Upper lobe of left lung (tissue), 4 donors: ENCODE measurements at regions not wholly inside any gene's neighbourhood (a gene's known extent, or its start where the extent isn't known, plus 50 kb on each side); places are given as distances from the start of the nearest gene placed in this dataset.

Experiments used
- CTCF ChIP-seq, 6 experiments: fragments of 450-650 bp in 4 of 6; fragments of 200-600 bp in 2 of 6; sonication (generic) in 2 of 6; IDR thresholded peaks; one replicate each; pipeline ENCODE4 v1.5.1; 2016 to 2019; ENCODE audit warnings: antibody characterized with exemption in 6 of 6
- EP300 ChIP-seq, 4 donors: sonication (generic); formaldehyde crosslinking; IDR thresholded peaks; one replicate each; pipeline ENCODE4 v1.5.1; 2017; ENCODE audit warnings: antibody characterized with exemption in 4 of 4, control low read depth in 2 of 4
- POLR2A ChIP-seq, 4 donors: fragments of 450-650 bp; IDR thresholded peaks; one replicate each; pipeline ENCODE4 v1.5.1; 2016 to 2017; ENCODE audit warnings: antibody characterized with exemption in 4 of 4, mild to moderate bottlenecking in 2 of 4
- POLR2AphosphoS5 ChIP-seq, 2 donors: sonication (generic); formaldehyde crosslinking; IDR thresholded peaks; one replicate each; pipeline ENCODE4 v1.5.1; 2017; ENCODE audit warnings: antibody characterized with exemption in 2 of 2

DNA sequence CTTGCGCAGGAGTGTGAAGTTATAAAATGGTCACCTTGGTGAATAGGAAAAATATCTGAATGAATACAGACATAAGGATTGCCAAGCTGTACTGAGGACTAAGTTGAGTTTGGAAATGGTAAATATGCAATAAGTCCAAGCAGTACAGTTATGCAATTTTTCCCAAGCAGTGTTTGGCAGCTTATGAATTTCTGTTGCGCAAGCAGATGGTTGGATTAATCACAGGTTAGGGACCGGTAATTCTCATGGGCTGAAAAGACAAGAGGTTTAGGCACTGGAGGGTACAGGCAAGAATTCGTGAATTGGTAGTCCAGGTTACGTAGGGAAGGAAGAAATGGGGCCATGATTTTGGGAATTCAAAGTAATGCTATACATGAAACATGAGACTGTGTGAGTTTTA is 210.3 kb downstream of the RAP2B start:
- TF ChIP-seq CTCF (IDR thresholded peaks at IDR 0.05) (no peak), POLR2A (IDR thresholded peaks at IDR 0.05) (no peak), POLR2AphosphoS5 (IDR thresholded peaks at IDR 0.05) (peak in 1 of 2 donors; percentile 35), EP300 (IDR thresholded peaks at IDR 0.05) (peak in 1 of 4 donors; percentile 83)
